Cardiac fibroblast (primary cell): ENCODE measurements at regions not wholly inside any gene's neighbourhood (a gene's known extent, or its start where the extent isn't known, plus 50 kb on each side); places are given as distances from the start of the nearest gene placed in this dataset.

Experiments
- DNase-seq, 2 donors: peaks; one replicate each; pipeline versions ENCODE4 v3.0.0 to v3.0.0-alpha.2; 2010; ENCODE audit warnings: low read depth in 2 of 2
- H3K4me3 ChIP-seq, 2 donors: replicated peaks in 1 of 2; 1 replicate in 1 of 2; 2 replicates in 1 of 2; pipeline ENCODE4 v1.5.1; 2011; ENCODE audit warnings: low read depth in 2 of 2, low read length in 2 of 2, mild to moderate bottlenecking in 2 of 2, moderate library complexity in 1 of 2
- CTCF ChIP-seq: IDR thresholded peaks from one replicate; pipeline ENCODE4 v1.5.1; 2011; ENCODE audit warnings: low read depth, mild to moderate bottlenecking, low read length, inconsistent platforms

DNA sequence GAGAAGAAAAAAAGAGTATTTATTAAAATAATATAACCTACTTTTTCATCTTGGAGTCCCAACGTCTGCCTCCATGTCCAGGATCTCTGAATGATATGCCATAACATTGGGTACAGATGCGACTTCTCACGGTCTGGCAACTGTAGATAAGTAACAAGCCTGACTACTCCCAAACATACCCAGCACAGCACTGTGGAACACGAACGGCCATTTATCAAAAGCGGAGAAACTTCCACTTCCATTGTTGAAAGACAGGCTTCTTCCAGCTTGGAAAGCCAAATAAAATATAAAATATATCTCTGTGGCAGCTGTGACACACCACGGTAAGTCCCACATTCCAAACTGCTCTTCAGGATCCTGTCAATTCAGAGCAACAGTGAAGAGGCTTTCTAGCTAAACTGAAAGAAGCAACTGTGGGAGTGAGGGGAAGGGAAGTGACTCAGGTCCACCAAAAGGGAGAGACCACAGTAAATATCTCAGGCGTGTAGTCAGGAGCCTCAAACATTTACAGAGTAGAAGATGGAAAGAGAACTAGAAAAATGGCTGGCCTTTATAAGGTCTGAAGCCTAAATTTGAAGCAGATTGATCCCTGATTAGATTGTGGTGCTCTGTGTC is 331.7 kb downstream of the LIG4 start:
- H3K4me3 ChIP-seq = no peak overlapping the region
- peak; percentile 41 to 56 for DNase-seq

GRCh38 chr13:107882708-107883560 is 332.4 kb downstream of the LIG4 start:
- no peak for TF ChIP-seq CTCF
- no peak for DNase-seq
- no peak overlapping the region for H3K4me3 ChIP-seq

More for the DNA sequence above, 331.7 kb downstream of the LIG4 start:
- TF ChIP-seq CTCF = no peak

DNA sequence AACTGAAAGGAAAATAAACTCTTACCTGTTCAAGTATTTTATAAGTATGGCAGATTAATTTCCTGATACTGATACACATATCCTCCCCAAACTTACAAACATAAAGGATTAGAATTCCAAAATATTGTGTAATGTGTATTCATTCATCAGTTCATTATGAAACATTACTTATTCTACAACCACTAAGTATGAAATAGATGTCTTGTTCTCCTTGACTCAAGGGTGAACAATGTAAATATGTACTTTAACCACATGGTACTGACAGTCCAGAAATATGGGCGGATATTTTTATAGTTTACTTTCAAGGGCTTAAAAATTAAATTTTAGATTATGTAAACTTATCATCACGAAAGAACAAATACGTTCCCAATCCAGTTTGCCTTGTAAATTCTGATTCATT is 334.0 kb downstream of the LIG4 start:
- peak in 1 of 2 donors; percentile 8 for DNase-seq
- no peak for TF ChIP-seq CTCF
- no peak overlapping the region for H3K4me3 ChIP-seq

DNA sequence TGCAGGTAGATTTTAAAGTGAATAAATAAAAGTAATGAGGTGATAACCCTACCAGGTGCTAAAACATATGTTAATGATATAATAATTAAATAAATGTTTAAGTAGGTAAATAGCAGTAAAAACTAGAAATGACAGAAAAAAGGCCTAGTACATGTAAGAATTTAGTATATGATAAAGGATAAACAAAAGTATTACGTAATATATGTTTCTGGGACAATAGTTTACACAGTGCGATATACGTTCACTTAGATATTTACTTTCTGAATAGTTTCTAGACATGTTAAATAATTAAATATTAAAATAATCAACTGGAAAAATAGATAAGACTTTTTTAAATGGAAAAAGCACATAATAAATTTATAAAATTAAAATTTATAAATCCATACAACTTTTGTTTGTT is 340.9 kb downstream of the LIG4 start:
- no peak for TF ChIP-seq CTCF
- DNase-seq = no peak
- H3K4me3 ChIP-seq = no peak overlapping the region

- H3K4me3 ChIP-seq = no peak overlapping the region
- DNase-seq = peak in 1 of 2 donors; percentile 20
- no peak for TF ChIP-seq CTCF
These were observed 341.4 kb downstream of the LIG4 start for GRCh38 chr13:107873926-107874325.

DNA sequence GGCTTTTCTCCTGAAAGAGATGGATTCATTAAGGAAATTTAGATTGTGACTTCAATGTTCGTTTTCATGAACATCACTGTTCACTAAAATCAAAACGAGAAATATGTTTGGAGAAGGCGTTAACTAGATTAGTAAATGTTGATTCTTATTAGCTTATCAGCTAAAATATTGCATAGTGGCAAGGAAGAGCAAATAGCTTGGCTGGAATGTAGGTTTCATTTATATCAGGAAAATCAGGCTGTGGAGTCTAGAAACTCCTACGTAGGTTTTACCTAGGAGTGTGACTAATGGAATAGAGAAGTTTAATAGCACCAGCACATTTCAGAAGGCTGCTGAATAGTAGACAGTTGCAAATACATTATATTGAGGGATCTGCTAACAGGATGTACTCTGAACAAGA is 344.9 kb downstream of the LIG4 start:
- H3K4me3 ChIP-seq = no peak overlapping the region
- TF ChIP-seq CTCF = no peak
- no peak for DNase-seq
